HEK293 (cell line): ENCODE measurements at regions not wholly inside any gene's neighbourhood (a gene's known extent, or its start where the extent isn't known, plus 50 kb on each side); places are given as distances from the start of the nearest gene placed in this dataset.

Experiments used
- YY1 ChIP-seq: fragments of 450-650 bp; formaldehyde crosslinking; IDR thresholded peaks from 2 replicates; pipeline ENCODE4 v1.5.1; 2018; ENCODE audit warnings: missing biosample characterization, missing genetic modification characterization
- ZNF302 ChIP-seq: fragments of 450-650 bp; formaldehyde crosslinking; IDR thresholded peaks from 2 replicates; pipeline ENCODE4 v1.5.1; 2016; ENCODE audit warnings: missing biosample characterization, missing genetic modification characterization, low read depth
- ZNF830 ChIP-seq: fragments of 450-650 bp; IDR thresholded peaks from 2 replicates; pipeline ENCODE4 v1.5.0; 2018; ENCODE audit warnings: missing biosample characterization, missing genetic modification characterization, low read depth, mild to moderate bottlenecking, moderate library complexity
- TF ChIP-seq, protein P1 (sequence below): fragments of 450-650 bp; formaldehyde crosslinking; IDR thresholded peaks from 2 replicates; pipeline ENCODE4 v1.5.1; 2016; ENCODE audit warnings: missing biosample characterization, missing genetic modification characterization

DNA sequence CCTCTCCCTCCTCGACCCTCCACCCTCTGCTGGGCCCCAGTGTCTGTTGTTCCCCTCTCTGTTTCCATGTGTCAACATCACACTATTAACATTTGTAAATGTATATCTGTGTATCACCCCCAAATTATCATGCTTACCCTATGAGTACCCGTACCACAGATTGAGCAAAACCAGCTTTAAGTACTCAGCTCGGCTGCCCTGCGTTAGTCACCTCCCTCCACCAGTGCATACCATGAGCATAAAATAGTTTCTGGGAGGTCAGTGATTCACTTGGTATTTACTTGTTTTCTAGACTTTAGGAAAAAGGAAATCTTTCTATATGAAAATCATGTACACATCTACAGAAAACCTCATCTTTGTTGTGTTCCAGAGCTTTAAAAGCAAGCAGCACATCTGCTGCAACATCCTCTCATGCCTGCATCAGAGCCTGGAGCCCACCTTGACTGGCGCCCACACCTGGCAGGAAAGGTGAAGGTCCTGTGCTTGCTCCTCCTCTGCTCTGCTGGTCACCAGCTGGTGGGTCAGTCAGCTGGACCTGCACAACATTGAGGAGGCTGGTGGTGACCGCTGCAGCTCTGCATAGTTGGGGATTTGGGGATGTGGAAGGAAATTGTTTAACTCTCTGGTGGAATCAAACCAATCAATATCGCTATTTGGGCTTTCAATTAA is 214.4 kb upstream of the KLF3 start:
- TF ChIP-seq, protein P1, sequence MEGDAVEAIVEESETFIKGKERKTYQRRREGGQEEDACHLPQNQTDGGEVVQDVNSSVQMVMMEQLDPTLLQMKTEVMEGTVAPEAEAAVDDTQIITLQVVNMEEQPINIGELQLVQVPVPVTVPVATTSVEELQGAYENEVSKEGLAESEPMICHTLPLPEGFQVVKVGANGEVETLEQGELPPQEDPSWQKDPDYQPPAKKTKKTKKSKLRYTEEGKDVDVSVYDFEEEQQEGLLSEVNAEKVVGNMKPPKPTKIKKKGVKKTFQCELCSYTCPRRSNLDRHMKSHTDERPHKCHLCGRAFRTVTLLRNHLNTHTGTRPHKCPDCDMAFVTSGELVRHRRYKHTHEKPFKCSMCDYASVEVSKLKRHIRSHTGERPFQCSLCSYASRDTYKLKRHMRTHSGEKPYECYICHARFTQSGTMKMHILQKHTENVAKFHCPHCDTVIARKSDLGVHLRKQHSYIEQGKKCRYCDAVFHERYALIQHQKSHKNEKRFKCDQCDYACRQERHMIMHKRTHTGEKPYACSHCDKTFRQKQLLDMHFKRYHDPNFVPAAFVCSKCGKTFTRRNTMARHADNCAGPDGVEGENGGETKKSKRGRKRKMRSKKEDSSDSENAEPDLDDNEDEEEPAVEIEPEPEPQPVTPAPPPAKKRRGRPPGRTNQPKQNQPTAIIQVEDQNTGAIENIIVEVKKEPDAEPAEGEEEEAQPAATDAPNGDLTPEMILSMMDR (tag by site-specific recombination) = no peak
- TF ChIP-seq ZNF830 (tag by site-specific recombination) = no peak
- TF ChIP-seq YY1 (tag by site-specific recombination) = no peak
- TF ChIP-seq ZNF302 (tag by site-specific recombination) = no peak
